ENCODE measurements at regions not wholly inside any gene's neighbourhood (a gene's known extent, or its start where the extent isn't known, plus 50 kb on each side); places are given as distances from the start of the nearest gene placed in this dataset.

DNA sequence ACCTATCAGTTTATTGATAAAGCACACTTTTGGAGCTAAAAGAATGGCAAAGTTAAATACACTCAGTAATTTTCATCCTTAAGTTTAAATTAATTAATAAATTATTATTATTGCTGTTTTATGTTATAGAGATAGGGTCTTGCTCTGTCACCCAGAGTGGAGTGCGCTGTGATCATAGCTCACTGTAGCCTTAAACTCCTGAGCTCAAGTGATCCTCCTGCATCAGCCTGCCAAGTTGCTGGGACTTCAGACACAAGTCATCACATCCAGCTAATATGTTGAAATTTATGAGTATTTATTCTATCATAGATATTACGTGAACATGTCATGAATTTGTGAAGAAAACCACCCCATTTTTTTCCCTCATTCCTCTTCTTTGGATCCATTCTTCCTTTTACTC, 64.2 kb downstream of the GJA1 start:
- no peak for DNase-seq

DNA sequence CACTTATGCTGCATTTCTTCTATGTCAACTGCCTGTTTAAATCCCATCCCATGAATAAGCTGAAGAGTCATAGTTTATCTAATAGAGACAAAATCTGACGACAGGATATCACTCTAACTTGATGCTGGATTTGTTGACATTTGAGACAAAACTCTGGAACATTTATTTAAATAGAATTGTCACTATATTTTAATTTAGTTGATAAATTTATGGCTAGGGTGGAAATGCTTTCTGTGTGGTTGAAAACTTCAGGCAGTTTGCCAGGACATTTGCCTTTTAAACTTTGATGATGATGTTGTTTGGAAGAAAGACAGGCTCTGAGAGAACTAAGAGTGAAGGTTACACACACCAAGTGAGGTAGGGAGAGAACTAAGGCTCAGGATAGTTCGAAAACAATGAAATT, 68.1 kb downstream of the GJA1 start:
- no peak for DNase-seq

DNA sequence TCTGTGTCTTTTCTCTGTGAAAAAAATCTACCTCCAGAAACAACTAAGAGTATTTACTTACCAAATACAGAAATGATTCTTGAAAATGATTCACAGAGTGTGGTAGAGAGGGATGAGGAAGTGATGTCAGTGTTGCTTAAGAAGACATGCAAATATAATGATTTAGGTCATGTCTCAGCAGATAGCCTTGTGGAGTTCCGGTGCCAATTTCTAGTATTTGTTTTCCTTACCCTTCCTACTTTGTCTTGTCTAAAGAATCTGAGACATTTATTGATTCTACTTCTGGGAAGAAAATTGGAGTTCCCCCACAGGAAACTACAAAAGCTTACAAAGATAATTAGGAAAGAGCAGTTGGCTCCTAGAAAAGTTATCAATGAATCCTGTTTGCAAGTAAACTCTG, 68.8 kb downstream of the GJA1 start:
- no peak for DNase-seq

DNA sequence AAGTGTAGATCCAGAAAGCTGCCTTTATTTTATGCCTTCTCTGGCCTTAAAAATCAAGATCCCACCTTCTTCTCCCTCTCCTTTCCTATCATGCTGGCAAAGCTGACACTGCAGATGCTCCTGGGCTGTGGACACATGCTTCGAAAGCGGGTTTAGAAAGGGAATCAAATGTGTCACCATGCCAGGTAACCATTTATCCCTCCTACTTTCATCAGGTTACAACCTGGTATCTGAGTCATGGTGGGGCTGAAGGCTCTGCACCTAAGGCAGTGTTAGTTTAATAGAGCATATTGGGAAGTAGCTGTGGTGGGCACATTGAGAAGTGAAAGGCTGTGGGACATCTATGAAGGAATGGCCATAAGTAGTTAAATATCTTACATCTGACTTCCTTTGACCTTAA, 69.8 kb downstream of the GJA1 start:
- DNase-seq = no peak

DNA sequence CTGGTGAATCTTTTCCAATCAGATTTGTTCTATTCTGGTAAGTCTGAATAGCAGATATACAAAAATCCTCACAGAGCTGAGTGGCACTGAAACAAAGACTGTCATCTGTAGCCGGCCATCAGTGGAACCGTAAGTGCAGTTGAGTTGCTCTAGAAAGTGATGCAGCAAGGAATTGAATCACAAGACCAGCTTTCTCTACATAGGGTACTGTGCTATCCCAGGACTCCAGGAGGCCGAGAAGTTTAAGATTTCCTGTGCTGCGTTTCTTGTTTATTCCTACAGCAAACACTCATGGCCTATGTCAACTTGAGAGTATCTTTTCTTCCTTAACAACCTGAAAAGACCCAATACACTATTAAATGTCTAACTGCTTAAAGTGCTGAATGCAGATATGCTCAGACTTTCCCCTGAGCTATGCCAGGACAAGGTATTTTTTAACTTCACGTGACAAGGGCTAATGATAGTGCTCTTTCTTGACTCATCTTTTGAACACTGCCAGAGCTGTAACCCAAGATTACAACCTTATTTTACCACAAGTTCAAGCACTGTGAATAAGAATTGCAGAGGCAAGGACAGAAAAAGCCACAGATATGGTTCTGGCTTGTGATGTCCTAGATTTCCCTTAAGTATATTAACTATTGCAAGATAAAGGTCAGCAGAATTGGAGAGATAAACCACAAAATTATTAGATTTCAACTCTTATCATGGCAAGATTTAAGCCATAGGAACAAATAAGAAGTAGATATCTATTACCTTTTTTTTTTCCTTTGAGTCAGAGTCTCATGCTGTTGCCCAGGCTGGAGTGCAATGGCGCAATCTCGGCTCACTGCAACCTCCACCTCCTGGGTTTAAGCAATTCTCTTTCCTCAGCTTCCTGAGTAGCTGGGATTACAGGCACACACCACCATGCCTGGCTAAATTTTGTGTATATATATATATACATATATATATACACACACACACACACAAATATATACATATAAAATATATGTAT, 71.6 kb downstream of the GJA1 start:
- no peak for DNase-seq

DNA sequence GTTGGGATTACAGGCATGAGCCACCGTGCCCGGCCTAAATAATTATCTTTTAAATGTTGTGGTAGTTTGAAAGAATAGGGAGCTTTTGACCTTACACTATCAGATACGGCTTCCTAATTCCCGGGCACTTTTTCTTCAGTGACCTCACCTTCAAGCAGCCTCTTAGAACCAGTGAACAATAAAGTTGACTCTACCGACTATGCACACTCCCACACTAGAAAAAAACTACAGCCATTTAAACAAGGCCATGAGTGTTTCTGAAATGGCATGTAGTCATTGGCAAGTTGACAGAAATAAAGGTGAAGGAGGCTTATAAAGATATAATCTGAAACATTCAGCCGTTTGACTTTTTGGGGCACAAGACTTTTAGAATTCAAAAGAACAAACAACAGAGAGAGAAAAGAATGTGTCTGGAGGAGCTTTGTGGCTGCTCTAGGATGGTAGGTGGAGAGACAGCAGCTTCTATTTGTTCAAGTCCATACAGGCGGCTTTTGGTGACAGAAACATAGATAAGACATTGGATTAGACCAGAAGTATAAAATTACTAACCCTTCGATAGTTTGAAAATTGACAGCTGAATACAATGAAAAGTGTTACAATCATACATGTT, 75.2 kb downstream of the GJA1 start:
- no peak for DNase-seq

DNA sequence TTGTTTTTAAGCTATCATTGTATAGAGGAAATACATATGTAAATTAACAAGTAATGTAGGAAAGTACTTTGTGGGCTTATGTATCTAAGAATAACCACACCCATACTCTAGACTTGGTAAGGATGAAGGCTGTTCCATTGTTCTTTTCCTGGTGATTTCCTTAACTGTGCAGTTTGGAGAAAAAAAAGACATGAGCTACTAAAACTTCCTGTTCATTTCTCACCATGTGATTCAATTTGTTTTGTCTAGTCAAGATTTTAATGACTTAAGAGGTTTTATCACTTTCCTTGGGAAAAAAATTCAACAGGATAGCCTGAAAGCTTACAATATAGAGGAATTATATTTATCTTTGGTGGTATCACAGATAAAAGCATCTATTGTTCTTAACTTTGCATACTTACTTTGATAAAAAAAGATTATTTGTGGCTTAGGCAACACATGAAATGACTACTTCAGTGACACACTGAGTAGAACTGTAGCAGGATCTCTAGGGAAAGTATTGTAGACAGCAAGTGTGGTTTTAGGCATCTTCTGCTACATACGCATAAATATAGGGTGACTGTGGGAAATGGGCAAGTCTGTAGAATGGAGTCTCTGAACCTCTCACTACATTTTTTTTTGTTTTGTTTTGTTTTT, 80.3 kb downstream of the GJA1 start:
- DNase-seq = no peak

DNA sequence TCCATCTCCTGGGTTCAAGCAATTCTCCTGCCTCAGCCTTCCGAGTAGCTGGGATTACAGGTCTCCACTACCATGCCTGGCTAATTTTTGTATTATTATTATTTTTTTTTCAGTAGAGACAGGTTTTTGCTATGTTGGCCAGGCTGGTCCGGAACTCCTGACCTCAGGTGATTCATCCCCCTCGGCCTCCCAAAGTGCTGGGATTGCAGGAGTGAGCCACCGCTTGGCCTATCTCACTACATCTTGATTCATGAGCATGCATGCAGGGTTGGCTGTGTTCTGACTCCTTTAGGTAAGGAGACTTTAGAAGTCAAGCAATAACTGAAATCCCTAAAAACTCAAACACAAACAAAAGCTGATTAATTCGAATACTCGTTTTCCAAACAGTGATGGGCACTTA, 80.9 kb downstream of the GJA1 start:
- no peak for DNase-seq

DNA sequence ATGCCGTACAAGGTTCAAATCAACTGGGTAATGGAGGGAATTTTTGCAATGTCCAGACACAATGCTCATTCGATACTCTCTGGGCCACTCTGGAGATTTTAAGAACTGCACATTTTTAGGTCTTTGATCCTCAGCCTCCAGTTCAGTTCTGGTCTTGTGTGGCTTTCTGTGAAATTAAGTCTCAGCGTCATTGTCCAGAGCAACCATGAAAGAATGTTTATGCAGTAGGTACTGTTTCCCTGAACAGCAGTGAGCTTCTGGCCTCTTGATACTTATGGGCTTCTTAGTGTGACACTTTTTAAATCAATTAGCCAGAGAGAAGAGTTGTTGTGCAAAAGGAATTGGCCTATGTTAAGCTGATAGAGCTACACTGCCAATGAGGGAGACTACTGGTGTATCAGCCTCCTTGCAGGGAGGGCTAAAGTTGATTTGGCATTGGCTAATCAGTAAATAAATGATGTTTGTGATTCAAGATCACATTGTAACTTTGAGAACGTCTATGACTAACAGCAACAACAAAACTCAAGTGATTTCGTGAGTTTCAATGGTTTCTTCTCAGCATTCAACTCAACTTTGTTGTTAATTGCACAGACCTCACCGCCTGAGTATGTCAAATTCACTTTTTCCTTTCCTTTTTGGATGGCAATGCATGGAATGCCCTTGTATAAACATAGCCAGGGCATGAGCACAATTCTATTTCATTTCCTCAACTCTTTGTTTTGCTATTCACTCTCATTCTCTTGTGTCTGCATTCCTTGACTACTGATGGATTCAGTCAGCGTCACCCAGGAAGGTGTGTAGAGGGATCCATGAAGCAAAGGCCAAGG, 85.1 kb downstream of the GJA1 start:
- DNase-seq = no peak

DNA sequence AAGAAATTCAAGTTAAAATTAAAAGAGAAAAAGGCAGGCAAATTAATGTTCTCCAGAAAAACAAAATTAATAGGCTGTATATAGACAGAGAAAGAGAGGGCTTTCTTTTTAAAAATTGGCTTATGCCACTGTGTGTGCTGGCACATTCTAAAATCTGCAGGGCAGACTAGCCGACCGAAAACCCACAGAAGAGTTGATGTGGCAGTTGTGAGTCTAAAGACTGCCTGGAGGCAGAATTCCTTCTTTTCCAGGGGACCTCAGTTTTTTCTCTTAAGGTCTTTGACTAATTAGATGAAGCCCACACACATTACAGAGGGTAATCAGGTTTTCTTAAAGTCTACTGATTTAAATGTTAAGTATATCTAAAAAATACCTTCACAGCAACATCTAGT, 85.7 kb downstream of the GJA1 start:
- no peak for DNase-seq

DNA sequence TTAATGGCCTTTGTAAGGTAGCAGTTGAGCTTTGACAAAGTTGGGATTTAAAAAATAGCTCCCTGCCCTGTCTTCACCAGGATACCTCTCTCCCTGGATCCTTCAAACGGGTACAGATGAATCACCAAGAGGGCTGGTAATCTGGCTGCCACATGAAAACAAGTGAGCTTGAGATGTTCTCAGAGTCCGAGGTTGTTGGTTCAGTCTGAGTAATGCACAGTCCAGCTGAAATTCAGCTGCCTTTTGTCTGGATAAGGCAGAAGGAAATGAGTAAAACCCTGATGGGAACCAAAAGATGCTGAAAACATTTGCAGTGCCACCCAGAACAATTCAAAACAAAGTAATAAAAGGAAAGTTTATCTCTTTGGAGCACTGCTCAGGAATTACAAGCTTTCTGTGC, 86.8 kb downstream of the GJA1 start:
- no peak for DNase-seq

DNA sequence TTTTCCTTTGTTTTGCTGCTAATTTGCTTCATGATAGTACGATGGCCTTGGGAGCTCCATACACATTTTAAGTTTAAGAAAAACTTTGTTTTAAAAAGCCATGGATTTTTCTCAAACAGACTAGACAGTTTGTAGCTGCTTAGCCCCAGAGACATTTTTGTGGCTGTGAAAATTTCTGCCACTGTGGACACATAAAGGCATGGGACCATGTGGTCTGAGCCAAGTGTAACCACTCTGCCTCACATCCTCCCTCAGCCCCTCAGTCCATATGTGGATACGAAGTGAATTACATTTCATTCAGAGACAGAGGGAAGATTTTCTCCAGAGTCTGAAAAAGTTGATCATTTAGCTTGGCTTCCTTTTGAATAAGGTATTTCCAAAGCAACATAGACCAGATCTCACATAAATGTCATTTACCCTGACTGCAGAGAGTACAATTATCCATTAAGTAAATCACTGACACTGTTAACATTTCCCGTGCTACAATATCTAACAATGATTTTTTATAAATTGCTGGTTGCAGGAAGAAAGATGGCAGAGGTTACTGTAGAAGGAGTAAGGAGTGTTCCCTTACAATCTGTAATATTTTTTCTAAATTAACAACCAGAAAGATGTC, 87.4 kb downstream of the GJA1 start:
- DNase-seq = no peak

DNA sequence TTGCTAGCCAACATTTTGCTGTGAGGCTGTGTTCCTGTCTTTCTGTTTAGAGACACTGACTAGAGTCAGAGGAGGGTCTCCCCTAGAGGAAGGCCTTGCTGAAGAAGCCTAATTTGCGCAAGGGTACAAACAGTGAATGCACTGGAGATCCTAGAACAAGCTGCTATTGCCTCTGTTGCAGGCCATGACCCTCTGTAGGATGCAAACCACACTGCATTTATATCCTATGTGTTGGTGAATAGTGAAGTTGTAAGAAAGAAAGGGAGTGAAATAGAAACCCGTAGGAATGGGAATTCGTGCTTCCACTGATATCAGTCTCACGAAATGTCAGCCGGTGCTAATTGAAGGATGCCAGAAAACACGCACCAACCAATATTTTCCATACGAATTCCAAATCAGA, 88.2 kb downstream of the GJA1 start:
- DNase-seq = no peak

DNA sequence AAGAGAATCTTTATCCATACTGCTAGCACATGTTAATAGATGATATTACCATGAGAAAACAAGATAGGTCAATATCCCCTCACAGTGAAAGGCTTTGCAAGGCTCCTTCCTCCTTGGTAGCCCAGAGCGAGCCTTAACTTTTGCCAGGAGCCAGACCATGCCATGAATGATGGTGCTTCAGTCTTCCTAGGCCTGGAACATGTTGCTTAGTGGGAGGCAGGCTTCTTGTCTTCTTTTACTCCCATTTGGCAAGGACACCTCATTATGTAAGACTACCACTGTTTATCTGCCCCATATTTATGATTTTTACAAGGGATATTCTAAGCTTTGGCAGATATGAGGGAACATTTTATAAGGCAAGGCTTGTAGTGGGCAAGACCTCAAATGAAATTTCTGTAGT, 90.8 kb downstream of the GJA1 start:
- DNase-seq = no peak

DNA sequence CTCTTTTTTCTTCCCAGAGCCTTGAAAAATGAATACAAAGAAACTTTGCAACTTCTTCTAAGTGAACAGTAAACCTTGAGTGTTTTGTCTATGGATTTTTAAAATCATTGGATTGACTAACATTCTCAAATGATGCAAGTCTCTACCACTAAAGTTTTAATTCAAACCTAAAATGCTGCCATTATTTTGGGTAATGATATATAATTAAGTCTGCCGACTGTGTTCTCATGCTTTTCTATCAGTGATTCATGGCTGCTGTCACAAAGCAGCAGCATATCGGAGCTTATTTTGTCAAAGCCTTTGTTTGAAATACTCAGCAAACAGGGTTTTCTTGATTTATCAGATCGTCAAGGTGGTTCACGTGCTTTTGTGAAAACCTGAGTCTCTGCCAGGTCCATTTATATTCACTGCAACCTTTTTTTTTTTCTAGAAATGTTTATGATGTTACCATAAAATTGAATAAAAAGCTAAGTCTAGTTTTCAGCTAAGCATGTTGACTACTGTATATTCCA, 96.3 kb downstream of the GJA1 start:
- no peak for DNase-seq

DNA sequence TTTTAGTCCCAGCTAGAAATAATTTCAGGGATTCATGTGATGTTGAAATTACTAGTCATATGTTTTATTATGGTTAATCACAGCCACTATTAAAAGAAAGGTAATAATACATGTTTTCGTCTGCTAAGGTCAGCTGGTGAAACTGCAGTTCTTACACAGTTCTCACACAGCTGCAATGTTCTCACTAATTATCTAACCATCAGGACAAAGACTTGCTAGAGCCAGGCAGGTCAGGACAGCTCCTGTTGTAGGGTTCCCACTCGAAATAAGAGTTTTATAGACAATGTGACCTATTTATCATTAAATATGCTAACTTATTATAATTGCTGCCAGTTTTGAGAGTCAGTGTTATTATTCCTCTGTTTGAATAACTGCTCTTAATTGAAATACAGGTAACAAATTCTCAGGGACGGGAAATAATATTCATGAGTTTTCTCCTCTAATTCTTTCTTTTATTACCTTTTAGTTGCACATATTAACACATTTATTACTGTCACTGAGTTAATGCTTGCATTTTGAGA, 97.9 kb downstream of the GJA1 start:
- DNase-seq = no peak

DNA sequence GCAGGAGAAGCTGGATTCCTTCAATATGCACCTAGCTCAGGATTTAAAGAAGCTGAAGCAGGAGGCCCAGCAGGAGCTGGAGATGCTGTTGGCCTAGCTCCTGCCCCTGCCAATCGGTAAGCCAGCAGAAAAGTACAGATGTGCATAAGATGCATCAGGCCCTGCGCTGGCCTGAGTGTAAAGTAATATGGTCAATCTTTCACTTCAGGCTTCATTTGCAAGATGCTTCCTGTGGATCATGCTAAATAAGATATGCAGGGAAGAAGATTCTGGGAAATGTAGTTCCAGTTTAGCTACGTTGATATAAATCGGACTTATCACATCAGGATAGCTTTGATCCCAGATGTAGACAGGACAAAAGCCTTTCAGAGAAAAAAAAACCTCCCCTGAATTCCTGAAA, 100.3 kb downstream of the GJA1 start:
- no peak for DNase-seq

DNA sequence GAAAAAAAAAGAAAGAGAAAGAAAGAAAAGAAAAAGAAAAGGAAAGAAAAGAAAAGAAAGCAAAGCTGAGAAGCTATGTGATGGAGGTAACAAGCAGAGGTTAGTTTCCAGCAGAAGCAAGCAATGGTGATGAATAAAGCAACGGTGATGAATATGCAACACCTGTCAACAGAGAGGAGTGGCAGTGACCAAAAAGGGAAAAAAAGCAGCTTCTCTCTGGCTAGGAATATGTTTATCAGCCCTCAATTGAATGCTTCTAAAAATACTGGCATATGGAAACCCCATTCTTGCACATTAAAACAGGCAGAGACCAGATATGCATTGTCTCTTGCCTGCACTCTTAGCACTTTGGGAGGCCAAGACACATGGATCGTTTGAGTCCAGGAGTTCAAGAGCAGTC, 100.9 kb downstream of the GJA1 start:
- no peak for DNase-seq

DNA sequence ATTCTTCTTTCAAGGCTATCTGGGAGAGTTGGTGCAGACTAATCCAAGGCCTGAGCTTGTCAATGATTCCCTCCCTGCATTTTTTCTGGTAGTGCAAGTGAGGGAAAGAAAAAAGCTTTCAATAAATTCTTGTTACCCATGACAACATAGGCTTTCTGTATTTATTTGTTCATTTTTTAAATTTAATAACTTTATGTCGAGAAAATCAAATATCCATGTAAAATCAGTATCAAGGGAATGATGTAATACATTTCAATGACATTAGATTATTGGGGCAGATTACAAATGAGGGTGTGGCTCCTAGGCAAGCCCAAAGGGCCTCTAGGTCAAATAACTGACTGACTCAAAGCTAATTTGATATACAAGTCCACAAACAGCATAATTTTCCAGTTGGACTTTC, 104.0 kb downstream of the GJA1 start:
- DNase-seq = no peak

DNA sequence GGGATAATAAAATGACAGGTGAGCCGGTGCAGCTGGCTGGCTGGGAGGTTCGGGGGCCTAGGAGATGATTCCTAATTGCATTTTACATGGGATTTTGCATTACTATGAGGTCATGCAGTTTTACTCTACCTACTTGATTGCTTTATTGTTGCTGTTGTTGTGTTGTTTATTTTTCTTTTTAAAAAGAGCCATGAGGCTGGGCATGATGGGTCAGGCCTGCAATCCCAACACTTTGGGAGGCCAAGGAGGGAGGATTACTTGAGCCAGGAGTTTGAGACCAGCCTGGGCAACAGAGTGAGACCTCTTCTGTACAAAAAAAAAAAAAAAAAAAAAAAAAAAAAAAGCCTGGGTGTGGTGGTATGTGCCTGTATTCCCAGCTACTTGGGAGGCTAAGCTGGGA, 104.8 kb downstream of the GJA1 start:
- no peak for DNase-seq

DNA sequence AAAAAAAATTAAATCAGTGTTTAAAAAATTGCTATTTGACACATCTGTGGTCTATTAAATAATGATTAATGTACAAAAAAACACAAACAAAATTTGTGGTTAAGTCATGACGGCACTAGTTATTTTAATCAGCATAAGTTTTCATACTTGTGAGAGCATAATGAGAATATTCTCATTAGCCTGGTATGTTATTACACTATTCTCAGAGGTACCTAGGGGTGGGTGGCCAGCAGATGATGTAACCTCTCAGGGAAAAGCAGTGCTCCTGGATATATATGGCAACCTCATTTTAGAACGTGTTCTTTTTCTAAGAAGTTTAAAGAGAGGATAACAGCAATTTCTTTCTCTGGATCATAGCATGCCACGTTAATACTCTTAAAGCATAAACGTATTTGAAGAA, 109.2 kb downstream of the GJA1 start:
- DNase-seq = no peak

DNA sequence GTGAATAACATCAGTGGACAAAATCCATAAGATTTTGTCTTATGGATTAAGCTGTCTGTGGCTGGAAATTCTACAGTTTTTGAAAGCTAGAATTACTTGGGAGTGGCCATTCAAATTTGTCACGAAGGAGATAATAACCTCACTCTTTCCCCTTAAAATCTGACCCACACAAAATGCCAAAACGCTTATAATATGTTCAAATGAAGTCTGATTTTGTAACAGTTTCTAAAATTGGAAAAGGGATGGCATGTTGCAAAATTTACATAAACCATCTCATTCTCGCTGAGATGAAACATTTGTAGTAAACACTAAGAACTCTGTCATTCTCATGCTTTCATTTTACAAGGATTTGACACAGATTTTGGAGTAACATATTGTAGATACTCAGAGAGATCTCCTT, 112.7 kb downstream of the GJA1 start:
- DNase-seq = no peak

Data from midbrain (tissue), 1 donor.